GM12891 (cell line): ENCODE measurements at regions not wholly inside any gene's neighbourhood (a gene's known extent, or its start where the extent isn't known, plus 50 kb on each side); places are given as distances from the start of the nearest gene placed in this dataset.

ENCODE experiments used
- POLR2A ChIP-seq: IDR thresholded peaks from 2 replicates; pipeline ENCODE4 v1.6.1; 2011; ENCODE audit warnings: low read depth, low read length, control low read depth
- POLR2AphosphoS5 ChIP-seq: IDR thresholded peaks from 2 replicates; pipeline ENCODE4 v1.6.1; 2011; ENCODE audit warnings: low read depth, low read length, control low read depth
- SPI1 ChIP-seq: IDR thresholded peaks from 2 replicates; pipeline ENCODE4 v1.6.1; 2011; ENCODE audit warnings: low read depth, low read length, control low read depth

DNA sequence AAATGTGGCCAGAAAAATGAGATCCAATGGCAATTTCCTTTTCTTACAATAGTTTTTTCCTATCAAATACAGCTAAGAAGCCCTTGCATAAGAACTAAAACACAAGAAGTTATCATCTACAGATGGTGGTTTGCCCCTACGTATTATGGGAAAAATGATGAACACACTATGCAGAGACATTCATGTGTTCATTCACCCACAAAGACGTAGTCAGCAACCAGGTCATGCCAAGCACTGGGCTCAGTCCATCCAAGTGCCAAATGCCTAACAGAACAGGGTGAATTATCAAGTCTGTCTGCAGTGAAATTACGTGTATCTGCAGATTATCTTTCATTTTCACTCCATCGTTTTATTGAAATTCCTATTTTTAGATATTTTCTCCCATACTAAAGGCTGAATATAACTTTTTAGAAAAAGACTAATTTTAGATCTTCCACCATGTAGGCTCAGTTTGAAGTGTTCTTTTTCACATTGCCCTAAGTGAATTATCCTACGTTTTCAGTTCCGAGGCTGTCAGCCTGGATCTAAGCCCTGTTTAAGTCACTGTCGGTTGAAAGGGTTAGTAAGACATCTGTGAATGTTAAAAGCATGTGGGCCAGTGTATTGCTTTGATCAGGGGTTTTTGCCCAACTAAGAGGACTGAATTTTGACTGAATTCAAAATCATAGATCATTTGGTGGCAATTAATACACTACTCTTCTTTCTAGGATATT is 78.1 kb upstream of the DHX40 start:
- TF ChIP-seq POLR2A (no peak), POLR2AphosphoS5 (no peak), SPI1 (no peak)
